ENCODE measurements at regions not wholly inside any gene's neighbourhood (a gene's known extent, or its start where the extent isn't known, plus 50 kb on each side); places are given as distances from the start of the nearest gene placed in this dataset.

DNA sequence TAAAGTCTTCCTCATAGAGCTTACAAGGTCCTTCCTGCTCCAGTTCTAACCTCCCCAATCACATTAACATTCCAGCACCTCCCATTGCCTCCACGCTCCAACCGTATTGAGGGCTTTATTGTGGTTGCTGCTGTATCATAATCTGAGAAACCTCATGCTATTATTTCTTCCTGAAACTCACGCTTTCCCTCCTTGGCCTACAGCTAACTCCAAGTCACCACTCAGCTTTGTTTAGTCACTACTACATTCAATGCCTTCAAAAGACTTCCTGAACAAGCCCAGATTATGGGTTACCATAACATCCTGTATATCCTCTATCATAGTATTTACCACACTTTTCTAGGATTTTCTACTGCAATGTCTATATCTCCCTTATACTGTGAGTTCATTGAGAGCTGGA, 230.4 kb downstream of the IKZF2 start:
- H3K4me3 Mint-ChIP-seq = no peak overlapping the region
- no peak for TF ChIP-seq EZH2phosphoT487 (IDR thresholded peaks at IDR 0.05; ENCODE audit: unreplicated experiment)
- TF ChIP-seq EZH2 (IDR thresholded peaks at IDR 0.05; ENCODE audit: low read depth, unreplicated experiment) = no peak
- no peak for TF ChIP-seq CREB1 (CRISPR knock-in tag; IDR thresholded peaks at IDR 0.05; ENCODE audit: low read depth)
- no peak for TF ChIP-seq ZNF331 (CRISPR knock-in tag; IDR thresholded peaks at IDR 0.05; ENCODE audit: low read depth)
- no peak for TF ChIP-seq NANOG (IDR thresholded peaks at IDR 0.05; ENCODE audit: borderline replicate concordance)
- TF ChIP-seq, protein P1, sequence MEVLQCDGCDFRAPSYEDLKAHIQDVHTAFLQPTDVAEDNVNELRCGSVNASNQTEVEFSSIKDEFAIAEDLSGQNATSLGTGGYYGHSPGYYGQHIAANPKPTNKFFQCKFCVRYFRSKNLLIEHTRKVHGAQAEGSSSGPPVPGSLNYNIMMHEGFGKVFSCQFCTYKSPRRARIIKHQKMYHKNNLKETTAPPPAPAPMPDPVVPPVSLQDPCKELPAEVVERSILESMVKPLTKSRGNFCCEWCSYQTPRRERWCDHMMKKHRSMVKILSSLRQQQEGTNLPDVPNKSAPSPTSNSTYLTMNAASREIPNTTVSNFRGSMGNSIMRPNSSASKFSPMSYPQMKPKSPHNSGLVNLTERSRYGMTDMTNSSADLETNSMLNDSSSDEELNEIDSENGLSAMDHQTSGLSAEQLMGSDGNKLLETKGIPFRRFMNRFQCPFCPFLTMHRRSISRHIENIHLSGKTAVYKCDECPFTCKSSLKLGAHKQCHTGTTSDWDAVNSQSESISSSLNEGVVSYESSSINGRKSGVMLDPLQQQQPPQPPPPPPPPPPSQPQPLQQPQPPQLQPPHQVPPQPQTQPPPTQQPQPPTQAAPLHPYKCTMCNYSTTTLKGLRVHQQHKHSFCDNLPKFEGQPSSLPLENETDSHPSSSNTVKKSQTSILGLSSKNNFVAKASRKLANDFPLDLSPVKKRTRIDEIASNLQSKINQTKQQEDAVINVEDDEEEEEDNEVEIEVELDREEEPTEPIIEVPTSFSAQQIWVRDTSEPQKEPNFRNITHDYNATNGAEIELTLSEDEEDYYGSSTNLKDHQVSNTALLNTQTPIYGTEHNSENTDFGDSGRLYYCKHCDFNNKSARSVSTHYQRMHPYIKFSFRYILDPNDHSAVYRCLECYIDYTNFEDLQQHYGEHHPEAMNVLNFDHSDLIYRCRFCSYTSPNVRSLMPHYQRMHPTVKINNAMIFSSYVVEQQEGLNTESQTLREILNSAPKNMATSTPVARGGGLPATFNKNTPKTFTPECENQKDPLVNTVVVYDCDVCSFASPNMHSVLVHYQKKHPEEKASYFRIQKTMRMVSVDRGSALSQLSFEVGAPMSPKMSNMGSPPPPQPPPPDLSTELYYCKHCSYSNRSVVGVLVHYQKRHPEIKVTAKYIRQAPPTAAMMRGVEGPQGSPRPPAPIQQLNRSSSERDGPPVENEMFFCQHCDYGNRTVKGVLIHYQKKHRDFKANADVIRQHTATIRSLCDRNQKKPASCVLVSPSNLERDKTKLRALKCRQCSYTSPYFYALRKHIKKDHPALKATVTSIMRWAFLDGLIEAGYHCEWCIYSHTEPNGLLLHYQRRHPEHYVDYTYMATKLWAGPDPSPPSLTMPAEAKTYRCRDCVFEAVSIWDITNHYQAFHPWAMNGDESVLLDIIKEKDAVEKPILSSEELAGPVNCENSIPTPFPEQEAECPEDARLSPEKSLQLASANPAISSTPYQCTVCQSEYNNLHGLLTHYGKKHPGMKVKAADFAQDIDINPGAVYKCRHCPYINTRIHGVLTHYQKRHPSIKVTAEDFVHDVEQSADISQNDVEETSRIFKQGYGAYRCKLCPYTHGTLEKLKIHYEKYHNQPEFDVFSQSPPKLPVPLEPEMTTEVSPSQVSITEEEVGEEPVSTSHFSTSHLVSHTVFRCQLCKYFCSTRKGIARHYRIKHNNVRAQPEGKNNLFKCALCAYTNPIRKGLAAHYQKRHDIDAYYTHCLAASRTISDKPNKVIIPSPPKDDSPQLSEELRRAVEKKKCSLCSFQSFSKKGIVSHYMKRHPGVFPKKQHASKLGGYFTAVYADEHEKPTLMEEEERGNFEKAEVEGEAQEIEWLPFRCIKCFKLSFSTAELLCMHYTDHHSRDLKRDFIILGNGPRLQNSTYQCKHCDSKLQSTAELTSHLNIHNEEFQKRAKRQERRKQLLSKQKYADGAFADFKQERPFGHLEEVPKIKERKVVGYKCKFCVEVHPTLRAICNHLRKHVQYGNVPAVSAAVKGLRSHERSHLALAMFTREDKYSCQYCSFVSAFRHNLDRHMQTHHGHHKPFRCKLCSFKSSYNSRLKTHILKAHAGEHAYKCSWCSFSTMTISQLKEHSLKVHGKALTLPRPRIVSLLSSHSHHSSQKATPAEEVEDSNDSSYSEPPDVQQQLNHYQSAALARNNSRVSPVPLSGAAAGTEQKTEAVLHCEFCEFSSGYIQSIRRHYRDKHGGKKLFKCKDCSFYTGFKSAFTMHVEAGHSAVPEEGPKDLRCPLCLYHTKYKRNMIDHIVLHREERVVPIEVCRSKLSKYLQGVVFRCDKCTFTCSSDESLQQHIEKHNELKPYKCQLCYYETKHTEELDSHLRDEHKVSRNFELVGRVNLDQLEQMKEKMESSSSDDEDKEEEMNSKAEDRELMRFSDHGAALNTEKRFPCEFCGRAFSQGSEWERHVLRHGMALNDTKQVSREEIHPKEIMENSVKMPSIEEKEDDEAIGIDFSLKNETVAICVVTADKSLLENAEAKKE (CRISPR knock-in tag; IDR thresholded peaks at IDR 0.05) = no peak
- TF ChIP-seq, protein P2, sequence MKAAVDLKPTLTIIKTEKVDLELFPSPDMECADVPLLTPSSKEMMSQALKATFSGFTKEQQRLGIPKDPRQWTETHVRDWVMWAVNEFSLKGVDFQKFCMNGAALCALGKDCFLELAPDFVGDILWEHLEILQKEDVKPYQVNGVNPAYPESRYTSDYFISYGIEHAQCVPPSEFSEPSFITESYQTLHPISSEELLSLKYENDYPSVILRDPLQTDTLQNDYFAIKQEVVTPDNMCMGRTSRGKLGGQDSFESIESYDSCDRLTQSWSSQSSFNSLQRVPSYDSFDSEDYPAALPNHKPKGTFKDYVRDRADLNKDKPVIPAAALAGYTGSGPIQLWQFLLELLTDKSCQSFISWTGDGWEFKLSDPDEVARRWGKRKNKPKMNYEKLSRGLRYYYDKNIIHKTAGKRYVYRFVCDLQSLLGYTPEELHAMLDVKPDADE (IDR thresholded peaks at IDR 0.05) = no peak
- TF ChIP-seq, protein P3, sequence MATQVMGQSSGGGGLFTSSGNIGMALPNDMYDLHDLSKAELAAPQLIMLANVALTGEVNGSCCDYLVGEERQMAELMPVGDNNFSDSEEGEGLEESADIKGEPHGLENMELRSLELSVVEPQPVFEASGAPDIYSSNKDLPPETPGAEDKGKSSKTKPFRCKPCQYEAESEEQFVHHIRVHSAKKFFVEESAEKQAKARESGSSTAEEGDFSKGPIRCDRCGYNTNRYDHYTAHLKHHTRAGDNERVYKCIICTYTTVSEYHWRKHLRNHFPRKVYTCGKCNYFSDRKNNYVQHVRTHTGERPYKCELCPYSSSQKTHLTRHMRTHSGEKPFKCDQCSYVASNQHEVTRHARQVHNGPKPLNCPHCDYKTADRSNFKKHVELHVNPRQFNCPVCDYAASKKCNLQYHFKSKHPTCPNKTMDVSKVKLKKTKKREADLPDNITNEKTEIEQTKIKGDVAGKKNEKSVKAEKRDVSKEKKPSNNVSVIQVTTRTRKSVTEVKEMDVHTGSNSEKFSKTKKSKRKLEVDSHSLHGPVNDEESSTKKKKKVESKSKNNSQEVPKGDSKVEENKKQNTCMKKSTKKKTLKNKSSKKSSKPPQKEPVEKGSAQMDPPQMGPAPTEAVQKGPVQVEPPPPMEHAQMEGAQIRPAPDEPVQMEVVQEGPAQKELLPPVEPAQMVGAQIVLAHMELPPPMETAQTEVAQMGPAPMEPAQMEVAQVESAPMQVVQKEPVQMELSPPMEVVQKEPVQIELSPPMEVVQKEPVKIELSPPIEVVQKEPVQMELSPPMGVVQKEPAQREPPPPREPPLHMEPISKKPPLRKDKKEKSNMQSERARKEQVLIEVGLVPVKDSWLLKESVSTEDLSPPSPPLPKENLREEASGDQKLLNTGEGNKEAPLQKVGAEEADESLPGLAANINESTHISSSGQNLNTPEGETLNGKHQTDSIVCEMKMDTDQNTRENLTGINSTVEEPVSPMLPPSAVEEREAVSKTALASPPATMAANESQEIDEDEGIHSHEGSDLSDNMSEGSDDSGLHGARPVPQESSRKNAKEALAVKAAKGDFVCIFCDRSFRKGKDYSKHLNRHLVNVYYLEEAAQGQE (IDR thresholded peaks at IDR 0.05; ENCODE audit: unreplicated experiment) = no peak
- no peak for TF ChIP-seq ZNF114 (CRISPR knock-in tag; IDR thresholded peaks at IDR 0.05)
- no peak for TF ChIP-seq STAT1 (IDR thresholded peaks at IDR 0.05; ENCODE audit: unreplicated experiment)
- TF ChIP-seq, protein P4, sequence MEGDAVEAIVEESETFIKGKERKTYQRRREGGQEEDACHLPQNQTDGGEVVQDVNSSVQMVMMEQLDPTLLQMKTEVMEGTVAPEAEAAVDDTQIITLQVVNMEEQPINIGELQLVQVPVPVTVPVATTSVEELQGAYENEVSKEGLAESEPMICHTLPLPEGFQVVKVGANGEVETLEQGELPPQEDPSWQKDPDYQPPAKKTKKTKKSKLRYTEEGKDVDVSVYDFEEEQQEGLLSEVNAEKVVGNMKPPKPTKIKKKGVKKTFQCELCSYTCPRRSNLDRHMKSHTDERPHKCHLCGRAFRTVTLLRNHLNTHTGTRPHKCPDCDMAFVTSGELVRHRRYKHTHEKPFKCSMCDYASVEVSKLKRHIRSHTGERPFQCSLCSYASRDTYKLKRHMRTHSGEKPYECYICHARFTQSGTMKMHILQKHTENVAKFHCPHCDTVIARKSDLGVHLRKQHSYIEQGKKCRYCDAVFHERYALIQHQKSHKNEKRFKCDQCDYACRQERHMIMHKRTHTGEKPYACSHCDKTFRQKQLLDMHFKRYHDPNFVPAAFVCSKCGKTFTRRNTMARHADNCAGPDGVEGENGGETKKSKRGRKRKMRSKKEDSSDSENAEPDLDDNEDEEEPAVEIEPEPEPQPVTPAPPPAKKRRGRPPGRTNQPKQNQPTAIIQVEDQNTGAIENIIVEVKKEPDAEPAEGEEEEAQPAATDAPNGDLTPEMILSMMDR (conservative IDR thresholded peaks at IDR 0.05; ENCODE audit: low read depth in 2 of 2) = no peak
- no peak for TF ChIP-seq POLR2AphosphoS5 (IDR thresholded peaks at IDR 0.05; ENCODE audit: low read depth)
- no peak for TF ChIP-seq JUNB (IDR thresholded peaks at IDR 0.05; ENCODE audit: unreplicated experiment)
- no peaks in the 10 kb centered on the region for H3K36me3 ChIP-seq (ENCODE audit: insufficient read depth)
- no peak overlapping the region for H3K4me2 ChIP-seq
- no peak overlapping the region for H3K4me3 ChIP-seq
- DNase-seq (ENCODE audit: low spot score) = no peak
- no peaks in the 10 kb centered on the region for H4K20me1 ChIP-seq (replicated peaks; ENCODE audit: insufficient read depth)
- H3K27me3 ChIP-seq (ENCODE audit: insufficient read depth) = no peaks in the 10 kb centered on the region
- H3K79me2 ChIP-seq (replicated peaks; ENCODE audit: insufficient read depth) = no peaks in the 10 kb centered on the region
- H3K4me1 ChIP-seq (ENCODE audit: insufficient read depth) = peaks cover 10% of the 10 kb centered on the region; the same call in 1 of the 2 replicates
- H3K9me3 Mint-ChIP-seq = no peaks in the 10 kb centered on the region
- H3K27ac ChIP-seq (ENCODE audit: low read depth) = no peak overlapping the region
- H3K36me3 Mint-ChIP-seq (ENCODE audit: low read depth) = no peaks in the 10 kb centered on the region; the same call in 2 of the 3 replicates
- no peak for ATAC-seq
- no peak overlapping the region for H2AFZ ChIP-seq
- no peaks in the 10 kb centered on the region for H3F3A ChIP-seq (replicated peaks; ENCODE audit: low read depth)
- H3K4me1 Mint-ChIP-seq = peaks cover 47% of the 10 kb centered on the region
- H3K27ac Mint-ChIP-seq = no peak overlapping the region
- H3K9me2 ChIP-seq (ENCODE audit: insufficient read depth) = no peaks in the 10 kb centered on the region; the same call in 1 of the 2 replicates
- H3K27me3 Mint-ChIP-seq (ENCODE audit: insufficient read depth, low read depth, poor library complexity) = peaks cover 4% of the 10 kb centered on the region

Data from GM23338 (cell line).